ENCODE measurements at regions not wholly inside any gene's neighbourhood (a gene's known extent, or its start where the extent isn't known, plus 50 kb on each side); places are given as distances from the start of the nearest gene placed in this dataset.

GRCh38 chr2:6538607-6539006 is 327.1 kb downstream of the CMPK2 start:
- TF ChIP-seq, protein P1, sequence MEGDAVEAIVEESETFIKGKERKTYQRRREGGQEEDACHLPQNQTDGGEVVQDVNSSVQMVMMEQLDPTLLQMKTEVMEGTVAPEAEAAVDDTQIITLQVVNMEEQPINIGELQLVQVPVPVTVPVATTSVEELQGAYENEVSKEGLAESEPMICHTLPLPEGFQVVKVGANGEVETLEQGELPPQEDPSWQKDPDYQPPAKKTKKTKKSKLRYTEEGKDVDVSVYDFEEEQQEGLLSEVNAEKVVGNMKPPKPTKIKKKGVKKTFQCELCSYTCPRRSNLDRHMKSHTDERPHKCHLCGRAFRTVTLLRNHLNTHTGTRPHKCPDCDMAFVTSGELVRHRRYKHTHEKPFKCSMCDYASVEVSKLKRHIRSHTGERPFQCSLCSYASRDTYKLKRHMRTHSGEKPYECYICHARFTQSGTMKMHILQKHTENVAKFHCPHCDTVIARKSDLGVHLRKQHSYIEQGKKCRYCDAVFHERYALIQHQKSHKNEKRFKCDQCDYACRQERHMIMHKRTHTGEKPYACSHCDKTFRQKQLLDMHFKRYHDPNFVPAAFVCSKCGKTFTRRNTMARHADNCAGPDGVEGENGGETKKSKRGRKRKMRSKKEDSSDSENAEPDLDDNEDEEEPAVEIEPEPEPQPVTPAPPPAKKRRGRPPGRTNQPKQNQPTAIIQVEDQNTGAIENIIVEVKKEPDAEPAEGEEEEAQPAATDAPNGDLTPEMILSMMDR (conservative IDR thresholded peaks at IDR 0.05) = no peak
- no peak for TF ChIP-seq ZFX (IDR thresholded peaks at IDR 0.05)
